ENCODE measurements at regions not wholly inside any gene's neighbourhood (a gene's known extent, or its start where the extent isn't known, plus 50 kb on each side); places are given as distances from the start of the nearest gene placed in this dataset.
"Not testable (repeated sequence)": the region's sequence is repeated elsewhere in the genome, so short reads cannot be mapped to it uniquely, and the experiment has no call there.

- H4K20me1 ChIP-seq (ENCODE audit: insufficient read depth) = no peaks in the 10 kb centered on the region
- H3K4me1 ChIP-seq (ENCODE audit: low read depth, poor library complexity, severe bottlenecking) = no peaks in the 10 kb centered on the region
- no peaks in the 10 kb centered on the region for H3K36me3 ChIP-seq (ENCODE audit: insufficient read depth)
- no peak overlapping the region for H2AFZ ChIP-seq (ENCODE audit: low read depth)
- H3K27me3 ChIP-seq (ENCODE audit: insufficient read depth, low read depth) = no peaks in the 10 kb centered on the region
- TF ChIP-seq CTCF (conservative IDR thresholded peaks at IDR 0.05; ENCODE audit: low read depth, low read length) = no peak
- no peak overlapping the region for H3K27ac ChIP-seq
- H3K4me3 ChIP-seq (IDR thresholded peaks at IDR 0.05; ENCODE audit: insufficient read depth, low read depth, low read length) = no peak overlapping the region
- H3K9ac ChIP-seq = no peak overlapping the region
- H3K4me2 ChIP-seq = no peak overlapping the region
- no peaks in the 10 kb centered on the region for H3K79me2 ChIP-seq (ENCODE audit: insufficient read depth, low read depth)
Observed at GRCh38 chr3:33982269-33982798, 183.9 kb downstream of the PDCD6IP start.

DNA sequence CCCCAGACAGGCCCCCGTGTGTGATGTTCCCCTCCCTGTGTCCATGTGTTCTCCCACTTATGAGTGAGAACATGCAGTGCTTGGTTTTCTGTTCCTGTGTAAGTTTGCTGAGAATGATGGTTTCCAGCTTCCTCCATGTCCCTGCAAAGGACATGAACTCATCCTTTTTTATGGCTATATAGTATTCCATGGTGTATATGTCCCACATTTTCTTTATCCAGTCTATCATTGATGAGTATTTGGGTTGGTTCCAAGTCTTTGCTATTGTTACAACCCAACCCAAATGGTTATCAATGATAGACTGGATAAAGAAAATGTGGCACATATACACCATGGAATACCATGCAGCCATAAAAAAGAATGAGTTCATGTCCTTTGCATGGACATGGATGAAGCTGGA lies 184.5 kb downstream of the PDCD6IP start:
- H2AFZ ChIP-seq (ENCODE audit: low read depth); H3K4me1 ChIP-seq (ENCODE audit: low read depth, poor library complexity, severe bottlenecking); H3K27ac ChIP-seq; H3K79me2 ChIP-seq (ENCODE audit: insufficient read depth, low read depth); H3K9ac ChIP-seq; H3K36me3 ChIP-seq (ENCODE audit: insufficient read depth); H3K4me2 ChIP-seq; H3K27me3 ChIP-seq (ENCODE audit: insufficient read depth, low read depth); H4K20me1 ChIP-seq (ENCODE audit: insufficient read depth); H3K4me3 ChIP-seq (IDR thresholded peaks at IDR 0.05; ENCODE audit: insufficient read depth, low read depth, low read length): not testable (repeated sequence)

- no peak overlapping the region for H3K4me2 ChIP-seq
- H3K9ac ChIP-seq = no peak overlapping the region
- no peaks in the 10 kb centered on the region for H3K79me2 ChIP-seq (ENCODE audit: insufficient read depth, low read depth)
- no peak overlapping the region for H3K27ac ChIP-seq
- H2AFZ ChIP-seq (ENCODE audit: low read depth) = no peak overlapping the region
- no peak for TF ChIP-seq CTCF (conservative IDR thresholded peaks at IDR 0.05; ENCODE audit: low read depth, low read length)
- no peaks in the 10 kb centered on the region for H4K20me1 ChIP-seq (ENCODE audit: insufficient read depth)
- no peaks in the 10 kb centered on the region for H3K27me3 ChIP-seq (ENCODE audit: insufficient read depth, low read depth)
- H3K4me1 ChIP-seq (ENCODE audit: low read depth, poor library complexity, severe bottlenecking) = no peaks in the 10 kb centered on the region
- no peaks in the 10 kb centered on the region for H3K36me3 ChIP-seq (ENCODE audit: insufficient read depth)
- H3K4me3 ChIP-seq (IDR thresholded peaks at IDR 0.05; ENCODE audit: insufficient read depth, low read depth, low read length) = no peak overlapping the region
Observed at GRCh38 chr3:33989229-33989628, 190.8 kb downstream of the PDCD6IP start.

DNA sequence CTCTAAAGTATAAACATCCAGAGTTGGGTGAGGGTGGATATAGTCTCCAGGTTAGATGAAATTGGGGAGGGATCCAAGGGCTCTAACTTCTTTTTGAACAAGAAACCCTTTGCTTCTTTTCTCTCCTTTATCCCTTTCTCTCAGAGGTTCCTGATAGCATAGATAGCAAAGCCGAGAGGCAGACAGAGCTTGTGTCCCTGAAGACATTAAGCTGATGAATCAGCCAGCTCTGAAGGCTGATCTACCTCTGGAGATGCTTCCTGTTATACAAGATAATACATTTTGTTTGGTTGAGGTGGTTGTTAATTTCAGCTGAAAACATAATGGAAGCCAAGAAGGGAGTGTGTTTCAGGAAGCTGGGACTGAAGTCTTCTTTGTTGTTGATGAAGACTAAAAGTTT lies 193.2 kb downstream of the PDCD6IP start:
- H2AFZ ChIP-seq (ENCODE audit: low read depth) = no peak overlapping the region
- no peak overlapping the region for H3K4me2 ChIP-seq
- no peaks in the 10 kb centered on the region for H3K36me3 ChIP-seq (ENCODE audit: insufficient read depth)
- H3K27ac ChIP-seq = no peak overlapping the region
- H3K27me3 ChIP-seq (ENCODE audit: insufficient read depth, low read depth) = no peaks in the 10 kb centered on the region
- no peaks in the 10 kb centered on the region for H3K4me1 ChIP-seq (ENCODE audit: low read depth, poor library complexity, severe bottlenecking)
- H3K9ac ChIP-seq = no peak overlapping the region
- H4K20me1 ChIP-seq (ENCODE audit: insufficient read depth) = no peaks in the 10 kb centered on the region
- no peaks in the 10 kb centered on the region for H3K79me2 ChIP-seq (ENCODE audit: insufficient read depth, low read depth)
- H3K4me3 ChIP-seq (IDR thresholded peaks at IDR 0.05; ENCODE audit: insufficient read depth, low read depth, low read length) = no peak overlapping the region
- TF ChIP-seq CTCF (conservative IDR thresholded peaks at IDR 0.05; ENCODE audit: low read depth, low read length) = no peak

GRCh38 chr3:33993631-33994030 lies 195.2 kb downstream of the PDCD6IP start:
- Histone ChIP-seq H3K4me3 (IDR thresholded peaks at IDR 0.05; ENCODE audit: insufficient read depth, low read depth, low read length) (no peak overlapping the region), H3K4me1 (ENCODE audit: low read depth, poor library complexity, severe bottlenecking) (no peaks in the 10 kb centered on the region), H2AFZ (ENCODE audit: low read depth) (no peak overlapping the region), H3K9ac (no peak overlapping the region), H3K36me3 (ENCODE audit: insufficient read depth) (no peaks in the 10 kb centered on the region), H4K20me1 (ENCODE audit: insufficient read depth) (no peaks in the 10 kb centered on the region), H3K4me2 (no peak overlapping the region), H3K79me2 (ENCODE audit: insufficient read depth, low read depth) (no peaks in the 10 kb centered on the region), H3K27ac (no peak overlapping the region), H3K27me3 (ENCODE audit: insufficient read depth, low read depth) (no peaks in the 10 kb centered on the region)
- no peak for TF ChIP-seq CTCF (conservative IDR thresholded peaks at IDR 0.05; ENCODE audit: low read depth, low read length)

Data from KMS-11 (cell line).